ENCODE measurements at regions not wholly inside any gene's neighbourhood (a gene's known extent, or its start where the extent isn't known, plus 50 kb on each side); places are given as distances from the start of the nearest gene placed in this dataset.

- H3K9ac ChIP-seq (ENCODE audit: insufficient read depth, low read length, poor library complexity, severe bottlenecking) = no peak overlapping the region
- 14% methylated on average over 7 of the region's 14 CpGs for WGBS (ENCODE audit: insufficient coverage)
- no peak overlapping the region for H3K27ac ChIP-seq (ENCODE audit: low read depth in 1 of 2, low read length in 2 of 2)
- Mint-ChIP-seq H3K4me3 (peak overlapping the region in 1 of 2 donors; percentile 65), H3K4me1 (peaks cover 9% of the 10 kb centered on the region), H3K36me3 (no peaks in the 10 kb centered on the region), H3K9me3 (peaks cover 0 to 6% (median 0%) of the 10 kb centered on the region in 7 donors), H3K27ac (peak overlapping the region in 2 of 7 donors; percentile 36 to 48), H3K27me3 (ENCODE audit: low read depth in 3 of 3) (peaks cover 40 to 66% (median 44%) of the 10 kb centered on the region in 3 donors)
- H3K36me3 ChIP-seq (replicated peaks in 1 of 2; ENCODE audit: control insufficient read depth in 1 of 2, insufficient read depth in 2 of 2, low read length in 2 of 2) = no peaks in the 10 kb centered on the region
- H3K4me1 ChIP-seq (ENCODE audit: control insufficient read depth in 1 of 2, insufficient read depth in 2 of 2, low read length in 2 of 2) = peaks cover 3 to 4% of the 10 kb centered on the region in 2 donors
- H3K79me2 ChIP-seq (ENCODE audit: insufficient read depth, low read length) = no peaks in the 10 kb centered on the region
- H4K20me1 ChIP-seq (ENCODE audit: insufficient read depth, low read length) = no peaks in the 10 kb centered on the region
- no peak overlapping the region for H2AFZ ChIP-seq (ENCODE audit: insufficient read depth, low read depth, low read length, poor library complexity, severe bottlenecking)
- intact Hi-C loops (cut with micrococcal nuclease) = loop anchor here (5.0 to 10.0 kb wide), 3 partner anchors 179 to 302 kb away; no protein-coding TSS in a partner anchor
- no peak for TF ChIP-seq CTCF (IDR thresholded peaks at IDR 0.05)
- DNase-seq = no peak
- no peak overlapping the region for H3K4me3 ChIP-seq (replicated peaks in 1 of 3; ENCODE audit: low read depth in 2 of 3, low read length in 3 of 3)
- H3K4me2 ChIP-seq (replicated peaks; ENCODE audit: extremely low read depth, low read length, poor library complexity, severe bottlenecking) = no peak overlapping the region
- H3K27me3 ChIP-seq (ENCODE audit: control insufficient read depth in 2 of 2, insufficient read depth in 2 of 2, low read length in 2 of 2) = peaks cover 10 to 34% of the 10 kb centered on the region in 2 donors
- peaks cover 0 to 9% of the 10 kb centered on the region in 2 donors for H3K9me3 ChIP-seq (replicated peaks in 1 of 2; ENCODE audit: control insufficient read depth in 1 of 2, insufficient read depth in 1 of 2, low read length in 2 of 2)
These were observed 120.1 kb upstream of the LPCAT1 start for GRCh38 chr5:1643651-1644392.

GRCh38 chr5:1642621-1643061 lies 118.9 kb upstream of the LPCAT1 start:
- Mint-ChIP-seq H3K27me3 (ENCODE audit: low read depth in 3 of 3) (peaks cover 33 to 58% (median 38%) of the 10 kb centered on the region in 3 donors), H3K36me3 (no peaks in the 10 kb centered on the region), H3K9me3 (peaks cover 0 to 6% (median 0%) of the 10 kb centered on the region in 7 donors), H3K4me3 (peak overlapping the region in 1 of 2 donors; percentile 35), H3K4me1 (peaks cover 9% of the 10 kb centered on the region), H3K27ac (no peak overlapping the region)
- H3K36me3 ChIP-seq (replicated peaks in 1 of 2; ENCODE audit: control insufficient read depth in 1 of 2, insufficient read depth in 2 of 2, low read length in 2 of 2) = no peaks in the 10 kb centered on the region
- peaks cover 0 to 9% of the 10 kb centered on the region in 2 donors for H3K9me3 ChIP-seq (replicated peaks in 1 of 2; ENCODE audit: control insufficient read depth in 1 of 2, insufficient read depth in 1 of 2, low read length in 2 of 2)
- no peak overlapping the region for H3K27ac ChIP-seq (ENCODE audit: low read depth in 1 of 2, low read length in 2 of 2)
- H3K9ac ChIP-seq (ENCODE audit: insufficient read depth, low read length, poor library complexity, severe bottlenecking) = no peak overlapping the region
- intact Hi-C loops (cut with micrococcal nuclease) = loop anchor here (5.0 to 10.0 kb wide), 3 partner anchors 178 to 300 kb away; no protein-coding TSS in a partner anchor
- 92% methylated on average over 7 of the region's 11 CpGs for WGBS (ENCODE audit: insufficient coverage)
- DNase-seq = no peak
- no peaks in the 10 kb centered on the region for H4K20me1 ChIP-seq (ENCODE audit: insufficient read depth, low read length)
- no peaks in the 10 kb centered on the region for H3K79me2 ChIP-seq (ENCODE audit: insufficient read depth, low read length)
- no peak overlapping the region for H2AFZ ChIP-seq (ENCODE audit: insufficient read depth, low read depth, low read length, poor library complexity, severe bottlenecking)
- H3K4me1 ChIP-seq (ENCODE audit: control insufficient read depth in 1 of 2, insufficient read depth in 2 of 2, low read length in 2 of 2) = peaks cover 3 to 4% of the 10 kb centered on the region in 2 donors
- TF ChIP-seq CTCF (IDR thresholded peaks at IDR 0.05) = no peak
- H3K27me3 ChIP-seq (ENCODE audit: control insufficient read depth in 2 of 2, insufficient read depth in 2 of 2, low read length in 2 of 2) = peaks cover 10 to 34% of the 10 kb centered on the region in 2 donors
- no peak overlapping the region for H3K4me3 ChIP-seq (replicated peaks in 1 of 3; ENCODE audit: low read depth in 2 of 3, low read length in 3 of 3)
- no peak overlapping the region for H3K4me2 ChIP-seq (replicated peaks; ENCODE audit: extremely low read depth, low read length, poor library complexity, severe bottlenecking)

All from CD14-positive monocyte (primary cell).